ENCODE measurements at regions not wholly inside any gene's neighbourhood (a gene's known extent, or its start where the extent isn't known, plus 50 kb on each side); places are given as distances from the start of the nearest gene placed in this dataset.

- no peak for DNase-seq
These were observed 939.5 kb upstream of the CHAC2 start for GRCh38 chr2:52828112-52828511.

DNA sequence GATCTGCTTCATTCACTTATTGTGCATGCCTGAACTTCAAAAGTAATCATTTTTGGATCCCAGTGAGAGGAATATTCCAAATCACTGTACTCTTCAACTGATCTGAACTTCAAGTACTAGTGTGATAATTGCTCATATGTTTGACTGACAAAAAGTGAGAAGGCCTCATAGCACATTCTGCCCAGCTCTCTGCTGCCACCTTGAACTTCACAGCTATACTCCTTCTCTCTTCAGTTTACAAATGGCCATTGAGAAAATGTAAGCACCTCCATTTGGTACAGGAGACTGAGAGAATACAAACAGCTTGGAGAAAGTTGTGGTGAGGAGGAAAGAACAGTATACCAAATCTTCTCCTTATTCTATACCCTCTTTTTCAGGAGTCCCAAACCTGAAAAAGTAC lies 946.0 kb upstream of the CHAC2 start:
- no peak for DNase-seq

DNA sequence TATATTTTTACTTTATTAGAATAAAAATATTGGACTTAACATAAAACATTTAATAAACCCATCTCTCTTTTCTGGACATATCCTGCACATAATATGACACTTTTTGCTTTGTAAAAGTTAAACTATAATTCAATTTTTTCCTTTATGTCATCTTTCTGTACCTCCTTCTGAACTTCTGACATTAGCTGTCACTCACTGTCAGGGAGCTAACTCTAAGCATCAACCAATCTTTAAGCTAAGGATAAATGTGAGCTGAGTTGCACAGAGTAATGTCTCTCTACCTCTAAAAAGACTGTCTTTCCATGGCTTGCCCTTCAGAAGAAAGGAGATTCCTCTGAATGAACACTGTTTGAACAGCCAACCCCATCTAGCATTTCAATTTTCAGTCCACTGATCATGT lies 948.6 kb upstream of the CHAC2 start:
- no peak for DNase-seq

DNA sequence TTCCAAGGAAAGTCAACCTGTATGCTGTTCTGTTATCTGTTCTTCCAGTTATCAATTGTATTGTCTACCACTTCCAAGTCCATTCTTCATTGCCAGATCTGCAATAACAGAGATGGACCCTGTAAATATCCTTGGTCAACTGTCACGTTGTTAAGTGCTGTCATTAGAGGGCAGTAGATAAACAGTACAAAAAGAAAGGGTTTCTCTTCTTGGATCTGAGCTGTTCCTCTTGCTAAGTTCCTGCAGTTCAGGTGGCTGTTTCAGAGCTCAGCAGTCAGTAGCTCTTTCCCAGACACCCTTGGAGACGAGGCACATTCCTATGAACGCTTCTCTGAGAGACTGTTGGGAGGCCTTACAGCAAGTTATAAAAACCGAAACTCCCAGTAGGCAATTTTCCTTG lies 957.1 kb upstream of the CHAC2 start:
- no peak for DNase-seq

GRCh38 chr2:52805901-52806410 lies 961.6 kb upstream of the CHAC2 start:
- DNase-seq: no peak

DNA sequence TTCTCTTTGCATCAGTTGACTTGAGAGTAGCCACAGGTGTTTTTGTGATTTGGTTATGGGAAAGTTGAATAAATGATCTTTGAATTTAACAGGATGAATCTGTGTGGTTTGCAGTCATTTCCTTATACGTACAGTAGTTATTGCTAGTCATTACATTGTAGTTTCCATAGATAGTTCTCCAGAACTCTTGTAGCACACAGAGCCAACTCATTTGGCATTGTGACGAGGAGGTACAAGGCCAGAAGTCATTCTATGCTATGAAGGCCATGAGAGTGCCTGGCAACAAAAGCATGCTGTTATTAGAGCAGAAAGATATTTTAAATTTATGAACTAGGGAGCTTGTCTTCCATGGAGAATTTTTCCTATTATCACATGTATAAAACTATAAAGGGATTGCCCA lies 973.0 kb upstream of the CHAC2 start:
- no peak for DNase-seq

DNA sequence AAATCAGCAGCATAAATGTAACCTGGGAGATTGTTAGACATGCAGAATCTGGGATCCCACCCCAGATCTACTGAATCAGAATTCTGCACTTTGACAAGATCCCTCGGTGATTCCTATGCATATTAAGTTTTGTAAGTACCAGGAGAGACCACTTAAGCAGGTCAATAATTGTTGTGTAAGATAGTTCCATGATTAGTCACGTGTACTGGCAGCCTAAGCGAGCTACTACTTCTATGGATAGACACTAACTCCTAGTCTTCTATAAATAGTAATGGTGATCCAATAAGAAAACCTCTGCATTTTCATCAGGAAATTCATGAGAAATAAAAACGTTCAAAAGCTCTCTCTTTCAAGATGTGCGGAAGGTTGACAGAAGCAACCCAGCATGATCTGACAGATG lies 988.2 kb upstream of the CHAC2 start:
- no peak for DNase-seq

- DNase-seq: no peak
These were observed 991.0 kb upstream of the CHAC2 start for GRCh38 chr2:52776571-52776970.

GRCh38 chr2:52775674-52776073 lies 991.9 kb upstream of the CHAC2 start:
- DNase-seq: no peak

DNA sequence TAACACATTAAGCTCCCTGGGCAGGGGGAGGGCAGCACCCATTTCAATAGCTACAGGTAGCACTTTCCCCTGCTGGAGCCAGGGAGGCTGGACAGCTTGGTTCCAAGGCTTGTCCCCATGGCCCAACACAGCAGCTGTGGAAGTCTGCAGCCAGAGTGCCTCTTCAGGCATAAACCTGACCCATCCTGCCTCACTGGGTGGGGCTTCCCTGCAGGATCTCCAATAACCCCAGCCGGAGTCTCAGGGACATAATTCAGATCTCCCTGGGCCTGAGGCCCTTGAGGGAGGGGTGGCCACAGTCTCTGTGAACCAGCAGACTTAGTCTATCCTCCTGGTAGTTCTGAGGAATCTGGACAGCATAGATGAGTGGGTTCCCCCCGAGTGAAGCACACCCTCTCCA lies 1001.9 kb upstream of the CHAC2 start:
- DNase-seq: no peak

DNA sequence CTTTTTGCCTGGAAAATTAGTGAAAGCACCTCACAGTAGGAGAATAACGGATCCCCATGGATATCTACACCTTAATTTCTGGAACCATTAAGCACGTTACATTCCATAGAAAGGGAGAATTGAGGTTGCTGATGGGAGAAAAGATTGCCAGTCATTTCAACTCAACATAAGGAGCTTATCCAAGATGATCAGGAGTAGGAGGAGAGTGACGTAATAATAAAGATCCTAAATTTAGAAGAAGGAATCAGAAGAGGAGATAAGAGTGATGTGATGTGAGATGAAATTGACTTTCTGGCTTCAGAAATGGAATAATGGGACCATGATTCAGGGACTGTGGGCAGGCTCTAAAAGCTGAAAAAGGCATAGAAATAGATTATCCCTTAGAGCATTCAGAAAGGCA lies 1017.8 kb upstream of the CHAC2 start:
- no peak for DNase-seq

DNA sequence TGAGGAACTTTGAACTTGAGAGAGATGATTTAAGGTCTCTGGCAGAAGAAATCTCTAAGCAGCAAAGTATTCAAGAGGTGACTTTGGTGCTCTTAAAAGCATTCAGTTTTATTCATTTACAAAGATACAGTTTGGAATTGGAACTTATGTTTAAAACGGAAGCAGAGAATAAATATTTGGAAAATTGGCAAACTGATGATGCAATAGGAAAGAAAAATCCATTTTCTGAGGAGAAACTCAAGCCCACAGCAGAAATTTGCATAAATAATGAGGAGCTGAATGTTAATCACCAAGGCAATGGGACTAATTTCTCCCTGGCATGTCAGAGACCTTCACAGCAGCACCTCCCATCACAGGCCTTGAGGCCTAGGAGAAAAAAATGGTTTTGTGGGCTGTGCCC lies 1022.5 kb upstream of the CHAC2 start:
- no peak for DNase-seq

DNA sequence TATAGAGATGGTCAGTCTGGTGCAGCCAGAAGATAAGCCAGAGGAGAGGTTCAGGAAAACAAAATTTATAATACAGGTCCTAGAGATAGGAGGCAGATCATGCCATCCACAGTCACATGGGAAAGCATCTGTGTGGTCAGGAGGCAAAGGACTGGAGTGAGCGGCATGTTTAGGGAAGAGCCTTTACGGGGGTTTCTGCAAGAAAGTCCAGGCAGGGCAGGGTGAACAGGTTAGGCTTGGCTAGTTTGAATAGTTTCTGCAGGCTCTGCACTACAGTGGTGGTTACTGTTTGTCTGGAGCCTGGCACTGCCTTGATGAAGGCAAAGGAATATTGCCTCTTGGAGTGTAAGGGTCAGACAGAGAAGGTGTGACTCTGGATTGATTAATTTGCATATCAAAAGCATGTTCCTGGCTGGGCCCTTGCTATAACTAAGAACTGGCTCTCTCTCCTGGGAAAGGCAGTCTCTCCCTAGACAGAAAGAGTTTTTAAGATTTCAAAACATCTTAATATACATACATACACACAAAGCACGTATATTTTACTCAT lies 1034.7 kb upstream of the CHAC2 start:
- no peak for DNase-seq

DNA sequence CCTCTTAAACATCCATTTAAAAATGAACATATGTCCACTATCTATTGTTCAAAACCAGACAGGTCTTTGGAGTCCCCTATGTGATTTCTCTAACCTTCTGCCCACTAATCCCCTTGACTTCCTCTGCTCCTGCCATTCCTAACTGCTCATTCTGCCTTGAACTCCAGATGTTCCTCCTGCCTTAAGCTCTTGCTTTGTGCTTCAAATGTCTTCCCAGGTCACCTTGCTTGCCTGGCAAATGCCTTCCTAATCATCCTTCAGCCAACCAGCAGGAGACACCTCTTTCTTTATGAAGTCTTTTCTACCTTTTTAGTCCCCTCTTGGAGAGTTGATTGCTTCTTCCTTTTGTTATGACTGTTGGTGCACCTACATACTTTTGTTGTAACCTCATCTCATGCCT lies 1043.0 kb upstream of the CHAC2 start:
- no peak for DNase-seq

DNA sequence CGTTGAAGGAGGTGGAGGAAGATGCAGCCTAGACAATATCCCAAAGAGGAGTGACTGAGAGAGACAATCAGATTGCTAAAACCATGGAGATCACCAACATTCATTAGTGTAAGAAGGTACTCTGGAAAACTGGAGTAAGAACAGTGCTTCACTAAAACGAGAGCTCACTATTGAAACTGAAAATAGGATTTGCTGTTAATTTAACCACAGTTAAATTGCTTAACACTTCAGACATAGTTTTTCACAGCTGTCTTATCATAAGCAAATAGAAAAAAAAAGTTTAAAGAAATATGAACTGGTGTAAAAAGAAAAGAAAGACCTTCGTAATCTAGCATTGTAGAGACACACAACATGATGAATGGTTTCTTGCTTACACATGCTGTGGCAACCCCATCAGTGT lies 1049.8 kb upstream of the CHAC2 start:
- DNase-seq: no peak

GRCh38 chr2:52710810-52711618 lies 1056.6 kb upstream of the CHAC2 start:
- DNase-seq: no peak

- DNase-seq: no peak
These were observed 1063.4 kb upstream of the CHAC2 start for GRCh38 chr2:52704251-52704650.

DNA sequence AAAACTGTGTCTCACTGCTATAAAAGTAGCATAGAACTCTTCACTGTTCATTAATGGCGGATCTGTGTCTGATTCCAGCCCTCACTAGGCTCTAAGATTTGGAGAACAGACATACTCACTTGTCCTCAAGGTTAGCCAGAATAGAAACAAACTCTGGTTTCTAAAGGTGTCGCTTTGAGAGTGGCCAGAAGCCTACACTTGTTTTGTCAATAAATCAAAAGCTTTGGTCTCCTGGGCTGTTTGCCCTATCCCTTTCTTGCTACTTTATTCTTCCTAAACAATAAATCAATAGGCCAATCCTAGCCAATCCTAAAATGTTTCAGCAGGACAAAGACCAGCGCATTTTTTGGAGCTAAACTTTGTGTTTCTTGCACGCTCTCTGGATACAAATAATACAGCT lies 1064.6 kb upstream of the CHAC2 start:
- DNase-seq: no peak

DNA sequence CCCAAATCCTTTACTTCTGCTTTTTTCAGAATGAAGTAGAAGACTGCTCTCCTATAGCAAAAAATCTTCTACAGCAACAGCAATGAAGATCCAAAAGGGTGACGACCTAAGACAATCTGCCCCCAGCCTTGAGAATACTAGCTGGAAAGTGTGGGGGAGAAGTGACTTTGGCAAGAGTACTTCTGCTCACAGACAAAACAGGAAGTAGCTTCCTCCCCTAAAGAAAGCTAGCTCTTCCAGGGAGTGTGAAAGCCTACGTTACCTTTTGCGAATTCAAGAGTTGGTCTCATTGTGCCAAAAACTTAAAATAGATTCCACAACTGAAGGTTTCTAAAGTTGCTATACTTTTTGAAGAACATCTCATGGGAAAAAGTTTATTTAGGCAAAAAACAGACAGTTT lies 1069.2 kb upstream of the CHAC2 start:
- no peak for DNase-seq

DNA sequence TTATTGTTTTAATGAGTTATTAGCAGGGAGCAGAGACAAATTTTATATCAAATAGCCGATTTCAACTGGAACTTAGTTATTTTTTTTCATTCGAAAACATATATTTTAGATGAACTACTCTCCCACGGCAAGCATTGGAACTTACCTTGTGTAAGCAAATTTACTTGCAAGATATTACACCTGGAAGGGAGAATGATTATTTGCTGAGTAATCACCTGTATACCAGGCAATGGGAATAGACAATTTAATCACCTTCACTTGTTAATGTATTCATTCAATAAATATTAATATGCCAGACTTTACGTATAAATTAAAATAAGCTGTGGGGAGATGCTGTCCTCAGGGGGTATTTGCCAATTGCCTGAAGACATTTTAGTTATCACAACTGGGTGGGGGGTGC lies 1069.9 kb upstream of the CHAC2 start:
- DNase-seq: no peak

GRCh38 chr2:52695731-52696130 lies 1071.9 kb upstream of the CHAC2 start:
- DNase-seq: no peak

- DNase-seq: no peak
These were observed 1080.7 kb upstream of the CHAC2 start for GRCh38 chr2:52686935-52687334.

GRCh38 chr2:52676056-52676455 lies 1091.5 kb upstream of the CHAC2 start:
- no peak for DNase-seq

DNA sequence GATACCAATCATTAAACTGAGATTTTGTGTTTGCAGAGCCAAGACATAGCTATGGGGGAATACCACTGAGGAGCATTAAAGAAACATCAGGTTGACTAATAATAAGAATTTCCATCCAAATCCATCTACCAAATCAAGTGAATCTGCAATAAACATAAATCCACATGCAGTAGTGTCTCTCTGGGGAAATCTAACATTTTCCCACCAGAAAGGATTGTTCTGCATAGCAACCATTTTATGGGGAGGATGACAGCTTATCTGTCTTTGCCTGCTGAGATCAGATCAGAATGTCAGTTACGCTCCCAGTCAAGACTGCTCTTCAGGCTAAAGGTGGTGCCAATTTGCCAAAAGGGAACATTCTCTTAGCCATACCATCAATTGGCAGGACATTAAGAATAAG lies 1098.9 kb upstream of the CHAC2 start:
- DNase-seq: no peak

GRCh38 chr2:52659546-52659945 lies 1108.1 kb upstream of the CHAC2 start:
- DNase-seq: no peak
